SW 1271 (cell line): ENCODE measurements at regions not wholly inside any gene's neighbourhood (a gene's known extent, or its start where the extent isn't known, plus 50 kb on each side); places are given as distances from the start of the nearest gene placed in this dataset.
"Not testable (repeated sequence)": the region's sequence is repeated elsewhere in the genome, so short reads cannot be mapped to it uniquely, and the experiment has no call there.

Experiments used
- DNase-seq, 2 experiments: peaks; one replicate each; lab custom pipeline; 2025; lab: John Stamatoyannopoulos, UW

DNA sequence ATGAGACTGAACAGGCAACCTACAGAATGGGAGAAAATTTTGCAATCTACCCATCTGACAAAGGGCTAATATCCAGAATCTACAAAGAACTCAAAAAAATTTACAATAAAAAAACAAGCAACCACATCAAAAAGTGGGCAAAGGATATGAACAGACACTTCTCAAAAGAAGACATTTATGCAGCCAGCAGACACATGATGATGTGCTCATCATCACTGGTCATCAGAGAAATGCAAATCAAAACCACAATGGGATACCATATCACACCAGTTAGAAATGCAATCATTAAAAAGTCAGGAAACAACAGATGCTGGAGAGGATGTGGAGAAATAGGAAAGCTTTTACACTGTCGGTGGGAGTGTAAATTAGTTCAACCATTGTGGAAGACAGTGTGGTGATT lies 51.7 kb upstream of the PAXBP1 start:
- DNase-seq, result not testable (repeated sequence)

DNA sequence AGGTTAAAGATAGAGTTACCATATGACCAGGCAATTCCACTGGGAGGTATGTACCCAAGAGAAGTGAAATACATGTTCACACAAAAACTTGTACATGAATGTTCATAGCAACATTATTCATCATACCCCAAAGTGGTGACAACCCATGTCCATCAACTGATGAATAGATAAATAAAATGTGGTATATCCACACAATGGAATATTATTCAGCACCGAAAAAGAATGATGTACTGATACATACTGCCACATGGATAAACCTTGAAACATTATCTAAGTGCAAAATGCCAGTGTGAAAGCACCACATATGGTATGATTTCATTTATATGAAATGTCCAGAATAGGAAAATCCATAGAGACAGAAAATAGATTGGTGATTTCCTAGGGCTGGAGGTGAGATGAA lies 53.4 kb upstream of the PAXBP1 start:
- DNase-seq, result no peak

DNA sequence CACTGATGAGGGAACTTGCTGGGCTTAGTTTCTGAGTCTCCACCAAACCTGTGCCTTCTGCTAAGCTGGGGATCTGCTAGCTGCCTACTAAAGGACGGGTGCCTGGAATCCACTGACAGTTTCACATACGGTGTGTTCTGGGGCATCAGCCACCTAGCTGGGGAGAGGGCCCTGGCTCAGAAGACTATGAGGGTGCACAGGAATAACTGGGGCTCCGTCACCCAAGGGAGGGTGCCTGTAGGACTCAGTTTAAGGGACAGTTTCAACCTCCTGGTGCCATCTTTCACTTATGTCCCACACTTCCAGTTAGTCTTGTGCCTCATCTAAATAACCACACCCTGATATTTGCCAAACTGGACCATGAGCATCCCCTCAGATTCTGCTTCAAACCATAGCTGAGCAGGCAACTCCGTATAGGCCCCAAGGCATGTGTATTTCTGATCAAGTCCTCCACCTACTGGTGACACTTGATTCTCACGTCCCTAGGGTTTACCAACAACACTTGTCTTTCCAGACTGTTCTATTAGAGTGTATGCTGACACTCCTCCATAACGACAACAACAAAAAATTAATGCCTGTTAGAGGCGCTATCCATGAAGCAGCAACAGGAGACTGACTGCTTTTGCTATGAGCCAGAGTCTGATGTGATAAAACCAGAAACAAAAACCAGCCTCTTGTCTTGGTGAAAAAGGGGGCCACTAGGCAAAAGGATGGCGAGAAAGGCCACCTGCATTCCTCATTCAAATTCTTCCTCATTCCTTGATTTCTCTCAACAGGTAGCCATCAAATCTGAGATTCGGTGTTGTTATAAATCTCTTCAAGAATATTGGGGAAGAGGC lies 55.0 kb upstream of the PAXBP1 start:
- DNase-seq, result peak; percentile 11 to 57

DNA sequence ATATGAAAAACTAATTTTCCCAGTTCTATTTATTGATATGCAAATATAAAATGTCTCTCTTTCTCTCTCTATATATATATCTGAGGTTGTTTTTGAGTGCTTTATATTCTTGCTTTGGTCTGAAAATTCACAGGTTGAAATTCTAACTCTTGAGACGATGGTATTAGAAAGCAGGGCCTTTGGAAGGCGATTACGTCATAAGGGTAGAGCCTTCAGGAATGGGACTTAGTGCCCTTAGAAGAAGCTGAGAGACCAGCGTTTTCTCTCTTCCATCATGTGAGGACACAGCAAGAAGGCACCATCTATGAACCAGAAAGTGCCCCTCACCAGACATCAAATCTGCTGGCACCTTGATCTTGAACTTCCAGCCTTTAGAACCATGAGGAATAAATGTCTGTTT lies 57.4 kb upstream of the PAXBP1 start:
- no peak for DNase-seq

GRCh38 chr21:32829504-32829903 lies 57.9 kb upstream of the PAXBP1 start:
- no peak for DNase-seq

- not testable (repeated sequence) for DNase-seq
Observed at GRCh38 chr21:32831779-32832178, 60.2 kb upstream of the PAXBP1 start.

- no peak for DNase-seq
Observed at GRCh38 chr21:32834211-32834915, 62.8 kb upstream of the PAXBP1 start.

DNA sequence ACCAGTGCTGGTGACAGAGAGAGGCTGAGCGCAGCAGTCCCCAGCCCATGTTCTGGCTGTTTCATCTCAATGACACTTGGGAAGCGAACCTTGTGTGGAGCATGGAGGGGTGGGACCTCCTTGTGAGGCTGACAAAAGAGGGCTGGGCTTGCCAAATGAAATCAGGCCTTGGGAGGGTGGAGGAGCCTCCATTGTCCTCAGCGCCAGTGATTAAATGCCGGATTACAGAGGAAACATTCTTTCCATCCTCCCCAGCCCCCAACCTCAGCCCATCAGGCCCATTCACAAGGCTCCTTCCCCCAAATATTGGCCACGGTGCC lies 63.3 kb upstream of the PAXBP1 start:
- no peak for DNase-seq

- DNase-seq, result no peak
Observed at GRCh38 chr21:32842146-32842545, 70.6 kb upstream of the PAXBP1 start.

- DNase-seq, result no peak
Observed at GRCh38 chr21:32843561-32843960, 72.0 kb upstream of the PAXBP1 start.

GRCh38 chr21:32844076-32844475 lies 72.5 kb upstream of the PAXBP1 start:
- no peak for DNase-seq

GRCh38 chr21:32844653-32845436 lies 73.3 kb upstream of the PAXBP1 start:
- no peak for DNase-seq

- DNase-seq, result no peak
Observed at GRCh38 chr21:32858628-32859027, 87.1 kb upstream of the PAXBP1 start.

DNA sequence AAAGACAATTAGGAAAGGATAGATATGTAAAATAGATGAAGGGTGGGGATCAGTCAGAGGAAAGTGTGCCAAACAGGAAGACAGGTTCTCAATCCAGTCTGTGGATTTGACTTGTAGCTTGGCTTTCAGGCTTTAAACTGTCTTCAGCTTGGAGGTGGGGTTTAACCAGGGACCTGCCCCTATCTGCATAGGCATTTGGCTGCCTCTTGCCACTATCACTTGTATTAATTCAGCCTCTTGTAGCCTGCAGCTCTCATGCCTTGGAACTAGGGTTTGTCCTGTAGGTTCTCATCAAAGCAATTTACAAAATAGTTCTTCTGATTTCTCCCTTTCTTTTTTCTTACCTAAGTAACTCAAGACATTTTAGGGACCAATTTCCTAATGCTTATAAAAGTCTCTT lies 88.8 kb upstream of the PAXBP1 start:
- DNase-seq, result no peak

DNA sequence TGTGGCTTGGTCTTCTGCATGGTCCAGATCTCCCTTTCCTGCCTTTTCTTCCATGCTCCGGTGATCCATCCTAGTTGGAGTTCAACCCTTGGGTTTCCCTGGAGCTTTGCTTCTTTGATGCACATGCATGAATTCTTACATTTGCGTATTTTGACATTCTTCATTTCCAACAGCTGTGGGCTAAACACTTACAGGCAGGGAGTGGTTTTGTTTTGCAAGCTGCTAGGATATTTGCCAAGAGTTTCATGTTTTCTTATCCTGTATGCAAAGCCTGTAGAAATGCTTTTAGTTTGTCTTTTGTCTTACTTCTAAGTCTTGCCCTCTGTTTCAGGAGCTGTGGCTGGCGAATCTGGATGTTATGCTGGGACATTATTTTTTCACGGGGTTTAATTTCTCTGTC lies 90.3 kb upstream of the PAXBP1 start:
- DNase-seq, result no peak

DNA sequence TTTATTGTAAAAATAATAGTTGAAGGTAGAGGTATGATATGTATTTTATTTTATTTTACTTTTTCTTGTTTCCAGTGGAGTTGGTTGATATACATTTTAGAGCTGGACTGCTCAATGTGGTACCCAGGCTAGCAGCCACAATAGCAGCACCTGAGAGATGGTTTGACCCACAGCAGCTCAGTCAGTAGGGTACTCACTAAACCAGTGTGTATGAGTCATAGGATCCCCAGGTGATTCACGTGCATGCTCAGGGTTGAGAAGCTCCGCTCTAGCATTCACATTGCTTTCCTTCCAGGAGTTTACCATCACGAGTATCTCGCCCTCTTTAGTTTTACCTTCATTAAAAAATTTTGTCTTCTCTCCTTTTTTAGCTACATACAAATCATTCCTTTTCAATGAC lies 96.0 kb upstream of the PAXBP1 start:
- no peak for DNase-seq

GRCh38 chr21:32868631-32869454 lies 97.3 kb upstream of the PAXBP1 start:
- DNase-seq, result no peak

- DNase-seq, result no peak
Observed at GRCh38 chr21:32869459-32869858, 97.9 kb upstream of the PAXBP1 start.

GRCh38 chr21:32876426-32876825 lies 104.9 kb upstream of the PAXBP1 start:
- no peak for DNase-seq

DNA sequence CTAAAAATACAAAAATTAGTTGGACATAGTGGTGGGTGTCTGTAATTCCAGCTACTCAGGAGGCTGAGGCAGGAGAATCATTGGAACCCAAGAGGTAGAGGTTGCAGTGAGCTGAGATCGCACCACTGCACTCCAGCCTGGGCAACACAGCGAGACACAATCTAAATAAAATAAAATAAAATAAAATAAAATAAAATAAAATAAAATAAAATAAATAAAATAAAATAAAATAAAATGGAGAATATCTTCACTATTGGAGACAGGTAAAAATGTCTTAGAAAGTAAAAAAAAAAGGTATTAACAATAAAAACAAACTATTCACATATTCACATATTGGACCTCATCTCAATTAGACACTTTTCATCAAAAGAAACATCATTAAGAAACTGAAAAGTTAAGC lies 106.3 kb upstream of the PAXBP1 start:
- not testable (repeated sequence) for DNase-seq

- no peak for DNase-seq
Observed at GRCh38 chr21:32878661-32879060, 107.1 kb upstream of the PAXBP1 start.

- no peak for DNase-seq
Observed at GRCh38 chr21:32881458-32881857, 109.9 kb upstream of the PAXBP1 start.
